GM18519 (cell line): ENCODE measurements at regions not wholly inside any gene's neighbourhood (a gene's known extent, or its start where the extent isn't known, plus 50 kb on each side); places are given as distances from the start of the nearest gene placed in this dataset.
"Not testable (repeated sequence)": the region's sequence is repeated elsewhere in the genome, so short reads cannot be mapped to it uniquely, and the experiment has no call there.

Experiments used
- ATAC-seq: cut with Tn5 transposase; IDR thresholded peaks from one replicate; pipeline ENCODE4 v1.9.1; 2021; ENCODE audit warnings: mild to moderate bottlenecking, moderate library complexity; ENCODE audit not compliant: unreplicated experiment, low FRiP score

DNA sequence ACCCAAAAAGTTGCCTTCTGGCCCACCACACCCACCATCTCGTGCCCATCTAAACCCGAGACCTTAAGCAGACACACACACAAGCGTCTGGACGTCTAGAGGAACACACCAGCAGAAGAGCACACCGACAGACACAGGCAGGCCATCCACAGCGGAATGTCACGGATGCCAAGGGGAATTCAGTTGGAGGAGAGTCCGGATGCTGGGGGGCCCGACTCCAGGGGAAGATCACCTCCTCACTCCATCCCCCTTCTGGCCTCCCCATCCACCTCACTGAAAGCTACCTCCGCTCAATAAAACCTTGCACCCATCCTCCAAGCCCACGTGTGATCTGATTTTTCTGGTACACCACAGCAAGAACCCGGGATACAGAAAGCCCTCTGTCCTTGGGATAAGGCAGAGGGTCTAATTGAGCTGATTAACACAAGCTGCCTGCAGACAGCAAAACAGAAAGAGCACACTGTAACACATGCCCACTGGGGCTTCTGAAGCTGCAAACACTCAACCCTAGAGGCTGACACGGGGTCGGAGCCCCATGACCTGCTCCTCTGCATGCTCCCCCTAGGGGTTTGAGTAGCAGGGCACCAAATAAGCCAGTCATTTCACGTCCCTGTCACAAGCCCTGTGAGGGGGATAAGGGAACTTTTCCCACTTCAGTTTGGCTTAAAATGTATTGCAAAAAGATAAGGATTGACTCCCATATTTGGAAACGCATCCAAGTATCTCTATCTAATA, 339.6 kb upstream of the PCDH10 start:
- ATAC-seq, result no peak

DNA sequence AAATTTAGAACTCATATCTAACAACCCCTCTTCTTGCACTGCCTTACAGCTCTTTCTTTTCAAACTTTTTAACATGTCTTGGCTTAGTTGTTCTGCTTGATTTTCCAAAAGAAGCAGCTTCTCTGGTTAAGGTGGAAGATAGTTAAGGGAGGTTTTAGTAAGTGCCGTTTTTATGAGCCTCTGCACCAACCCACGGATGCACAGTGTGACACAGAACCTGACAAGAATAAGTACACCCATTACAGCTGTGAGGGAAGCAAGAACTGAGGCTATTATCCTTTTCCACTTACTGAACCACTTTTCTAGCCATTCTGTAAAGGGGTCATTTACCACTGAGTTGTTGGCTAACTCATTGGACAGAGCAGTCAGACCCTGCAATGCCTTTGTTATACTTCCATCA, 336.0 kb upstream of the PCDH10 start:
- not testable (repeated sequence) for ATAC-seq

DNA sequence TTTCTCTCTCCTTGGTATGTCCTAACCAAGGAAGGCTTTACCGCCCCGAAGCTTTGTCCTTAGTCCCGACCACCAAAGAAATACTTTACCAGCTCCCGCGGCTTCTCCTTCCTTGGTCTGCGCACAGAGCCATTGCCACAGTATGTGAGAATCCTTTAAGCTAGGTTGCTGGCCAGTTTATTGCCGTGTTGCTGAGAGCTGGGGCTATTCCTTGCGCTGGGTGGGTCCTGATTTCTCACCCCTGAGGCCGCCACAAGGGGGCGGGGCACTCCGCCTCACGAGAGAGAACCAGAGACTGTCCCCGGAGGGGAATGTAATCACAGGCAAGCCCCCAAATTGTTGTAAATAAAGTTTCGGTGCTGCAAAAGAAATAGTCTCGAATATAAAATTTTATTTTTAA, 331.0 kb upstream of the PCDH10 start:
- no peak for ATAC-seq

DNA sequence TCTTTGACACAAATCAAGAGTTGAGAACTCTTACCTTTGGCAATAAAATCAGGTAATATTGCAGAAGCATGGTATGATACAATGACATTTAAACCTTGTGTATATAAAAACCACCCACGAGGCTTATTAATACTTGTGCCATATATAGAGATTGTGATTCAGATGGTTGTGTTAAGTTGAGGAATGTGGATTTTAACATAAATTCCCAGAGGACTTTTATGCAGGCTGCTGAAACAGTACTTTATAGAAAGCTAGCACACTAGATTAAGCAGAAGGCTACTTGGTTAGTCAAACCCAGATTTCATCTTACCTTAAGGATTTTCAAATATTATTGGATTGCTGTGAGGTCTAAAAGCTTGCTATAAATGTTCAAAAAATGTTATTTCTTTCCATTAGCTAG, 325.7 kb upstream of the PCDH10 start:
- no peak for ATAC-seq

DNA sequence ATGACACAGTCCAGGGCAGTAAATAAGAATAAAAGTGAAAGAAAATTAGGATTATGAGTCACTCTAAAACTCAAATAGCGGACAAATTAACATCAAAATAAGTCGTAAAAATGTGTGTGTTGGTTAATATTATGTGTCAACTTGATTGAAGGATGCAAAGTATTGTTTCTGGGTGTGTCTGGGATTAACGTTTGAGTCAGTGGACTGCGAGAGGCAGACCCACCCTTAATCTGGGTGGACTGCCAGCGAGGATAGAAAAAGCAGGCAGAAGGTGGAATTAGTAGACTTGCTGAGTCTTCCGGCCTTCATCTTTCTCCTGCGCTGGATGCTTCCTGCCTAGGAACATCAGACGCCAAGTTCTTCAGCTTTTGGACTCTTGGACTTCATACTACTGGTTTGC, 324.3 kb upstream of the PCDH10 start:
- no peak for ATAC-seq

DNA sequence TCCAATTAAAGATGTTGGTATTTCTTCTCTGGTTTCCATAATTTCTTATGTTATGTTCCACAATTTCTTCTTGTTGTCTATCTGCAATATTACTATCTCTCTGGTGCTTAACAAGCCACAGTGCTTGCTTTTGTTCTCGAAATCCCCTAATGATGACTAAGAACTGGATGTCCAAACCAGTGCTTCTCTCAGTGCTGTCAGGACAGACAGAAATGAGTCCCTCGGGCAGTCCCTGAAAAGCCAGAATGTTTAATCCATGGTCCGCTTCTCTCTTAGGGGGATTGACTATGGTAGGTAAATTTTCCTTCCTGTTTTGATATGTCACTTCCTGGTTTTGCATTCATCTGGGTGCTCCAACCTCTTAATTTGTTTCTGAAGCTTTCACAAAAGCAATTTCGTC, 321.6 kb upstream of the PCDH10 start:
- no peak for ATAC-seq

DNA sequence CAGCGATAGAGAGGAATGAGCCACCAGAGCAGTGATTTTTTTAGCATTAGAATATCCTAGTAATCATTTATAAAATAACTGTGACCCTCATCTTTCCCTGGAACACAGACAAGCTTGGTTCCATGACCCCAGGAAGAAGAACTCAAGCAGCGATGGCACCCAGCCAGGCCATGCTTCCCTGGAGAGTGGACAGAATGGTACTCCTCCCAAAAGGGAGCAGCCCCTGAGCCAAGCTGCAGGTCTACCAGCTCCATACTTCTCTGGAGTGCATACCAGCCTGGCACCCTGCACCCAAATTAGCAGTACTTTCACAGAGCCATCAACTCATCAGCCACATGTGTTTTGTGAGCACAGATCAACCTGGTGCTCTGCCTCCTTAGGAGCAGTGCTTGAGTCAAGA, 310.9 kb upstream of the PCDH10 start:
- no peak for ATAC-seq

DNA sequence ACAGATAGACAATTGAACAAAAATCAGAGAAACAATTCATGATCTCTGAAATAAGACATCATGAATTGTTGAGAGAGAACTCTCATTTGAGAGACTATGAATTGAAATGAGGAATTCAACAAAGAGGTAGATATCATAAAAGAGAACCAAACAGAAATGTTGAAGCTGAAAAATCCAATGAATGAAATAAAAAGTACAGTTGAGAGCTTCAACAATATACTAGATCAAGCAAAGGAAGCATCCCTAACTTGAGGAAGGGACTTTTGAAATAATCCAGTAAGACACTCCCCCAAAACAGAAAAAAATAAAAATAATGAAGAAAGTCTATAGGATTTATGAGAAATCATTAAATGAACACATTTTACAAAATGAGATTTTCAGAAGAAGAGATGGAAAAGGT, 310.0 kb upstream of the PCDH10 start:
- no peak for ATAC-seq

DNA sequence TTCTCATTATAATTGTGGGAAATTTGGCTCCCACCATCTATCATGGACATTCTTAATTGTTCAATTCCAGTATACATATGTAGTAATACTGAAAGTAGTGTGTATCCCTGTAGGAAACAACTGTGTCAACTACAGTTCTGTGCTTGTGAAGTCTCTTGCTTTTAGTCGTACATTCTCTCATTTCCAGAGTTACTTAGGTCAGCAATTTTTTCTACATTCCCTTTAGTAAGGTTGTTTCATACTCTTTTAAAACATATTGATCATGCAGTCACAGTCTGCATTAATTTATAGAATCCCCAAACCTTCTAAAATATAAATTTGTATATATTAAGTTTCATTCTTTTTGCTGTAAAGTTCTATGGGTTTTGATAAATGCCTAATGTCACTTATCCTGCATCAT, 289.2 kb upstream of the PCDH10 start:
- ATAC-seq, result no peak

DNA sequence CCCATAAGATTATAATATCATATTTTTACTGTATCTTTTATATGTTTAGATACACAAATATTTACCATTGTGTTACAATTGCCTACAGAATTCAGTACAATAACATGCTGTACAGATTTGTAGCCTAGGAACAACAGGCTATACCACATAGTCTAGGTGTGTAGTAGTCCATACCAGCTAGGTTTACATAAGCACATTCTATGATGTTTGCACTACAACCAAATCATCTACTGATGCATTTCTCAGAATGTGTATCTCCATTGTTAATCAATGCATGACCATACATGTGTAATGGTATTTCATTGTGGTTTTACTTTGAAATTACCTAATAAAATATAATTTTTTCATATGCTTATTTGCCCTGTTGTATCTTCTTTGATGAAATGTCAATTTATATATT, 288.1 kb upstream of the PCDH10 start:
- no peak for ATAC-seq

DNA sequence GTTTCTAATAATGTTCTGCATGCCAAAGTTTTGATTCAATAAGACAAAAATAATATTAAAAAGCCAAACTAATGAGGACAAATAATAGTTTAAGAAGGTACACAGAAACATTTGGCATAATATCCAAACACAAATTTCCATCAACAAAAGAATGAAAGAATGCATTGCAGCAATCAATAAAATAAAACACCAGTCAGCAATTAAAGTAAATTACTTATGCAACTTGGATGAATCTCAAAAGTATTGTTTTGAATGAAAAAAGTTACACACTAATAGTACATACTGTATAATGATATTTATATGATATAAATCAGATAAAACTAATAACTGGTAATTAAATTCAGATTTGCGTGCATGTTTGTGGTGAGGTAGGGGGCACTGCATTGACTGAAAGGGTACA, 285.5 kb upstream of the PCDH10 start:
- ATAC-seq, result no peak

DNA sequence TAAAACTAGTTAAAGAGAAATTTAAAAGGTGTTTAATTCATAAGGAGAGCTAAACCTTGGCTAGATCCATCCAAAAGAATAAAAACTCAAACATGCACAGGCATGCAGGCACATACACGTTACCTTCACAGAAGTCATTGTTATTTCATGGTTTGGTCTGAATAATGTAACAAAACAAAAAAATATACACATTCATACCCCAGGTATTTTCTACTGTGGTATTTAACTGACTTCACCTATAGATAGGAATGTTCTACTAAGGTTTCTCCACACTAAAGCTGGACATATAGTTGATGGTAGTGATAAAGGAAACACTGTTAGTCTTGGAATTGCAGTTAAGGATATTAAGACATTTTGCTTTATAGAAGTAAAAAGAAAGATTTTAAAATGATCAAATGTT, 283.6 kb upstream of the PCDH10 start:
- no peak for ATAC-seq

DNA sequence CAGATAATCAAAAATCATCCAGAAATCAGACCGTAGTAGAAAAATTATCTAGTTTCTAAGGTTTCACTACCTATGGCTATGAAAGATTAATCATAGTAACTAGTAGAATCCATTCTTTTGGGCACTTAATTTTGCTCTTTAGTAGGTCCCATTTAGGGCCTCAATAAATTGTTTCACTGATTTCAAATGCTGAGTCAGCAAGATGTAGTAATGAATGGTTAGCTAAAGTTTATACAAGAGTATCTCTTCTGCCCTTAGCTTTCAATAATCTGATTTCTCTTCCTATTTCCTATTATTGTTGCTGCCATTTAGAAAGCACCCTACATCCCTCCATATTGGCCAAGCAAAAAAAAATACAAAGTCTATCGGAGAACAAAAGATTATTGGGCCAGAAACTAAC, 283.2 kb upstream of the PCDH10 start:
- no peak for ATAC-seq

DNA sequence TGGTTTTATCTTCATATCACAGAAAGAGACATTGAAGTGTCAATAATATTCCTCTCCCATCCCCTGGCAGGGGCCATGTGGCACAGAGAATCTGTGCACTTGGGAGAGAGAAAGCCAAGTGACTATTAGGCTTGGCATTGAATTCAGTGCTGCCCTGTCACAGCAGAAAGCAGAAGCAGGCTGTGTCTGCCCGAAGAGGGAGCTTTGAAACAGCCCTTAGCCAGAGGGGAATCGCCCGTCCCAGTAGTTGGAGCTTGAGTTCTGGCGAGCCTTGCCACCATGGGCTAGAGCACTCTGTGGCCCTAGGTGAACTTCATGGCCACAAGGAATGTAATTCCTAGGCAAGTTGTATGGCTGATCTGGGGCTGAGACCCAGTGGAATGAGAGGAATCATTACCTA, 282.5 kb upstream of the PCDH10 start:
- ATAC-seq, result no peak

DNA sequence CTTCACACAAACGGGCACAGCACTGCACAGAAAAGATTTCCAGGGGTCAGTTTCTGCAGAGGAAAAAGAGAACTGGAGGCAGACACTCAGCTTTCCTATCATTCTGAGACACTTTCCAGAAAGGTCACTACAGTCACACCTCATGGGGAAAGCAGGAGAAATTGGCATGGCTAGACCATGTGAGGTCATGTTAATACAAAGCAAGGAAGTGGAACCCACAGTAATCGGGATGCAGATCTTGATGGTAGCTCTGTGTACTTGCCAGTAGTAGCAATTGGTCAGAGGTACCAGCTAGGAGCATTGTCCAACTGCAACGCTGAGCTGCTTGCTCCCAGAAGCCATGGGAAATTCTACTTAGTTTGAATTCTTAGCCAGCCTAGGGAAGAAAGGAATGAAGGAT, 255.3 kb upstream of the PCDH10 start:
- ATAC-seq, result no peak

DNA sequence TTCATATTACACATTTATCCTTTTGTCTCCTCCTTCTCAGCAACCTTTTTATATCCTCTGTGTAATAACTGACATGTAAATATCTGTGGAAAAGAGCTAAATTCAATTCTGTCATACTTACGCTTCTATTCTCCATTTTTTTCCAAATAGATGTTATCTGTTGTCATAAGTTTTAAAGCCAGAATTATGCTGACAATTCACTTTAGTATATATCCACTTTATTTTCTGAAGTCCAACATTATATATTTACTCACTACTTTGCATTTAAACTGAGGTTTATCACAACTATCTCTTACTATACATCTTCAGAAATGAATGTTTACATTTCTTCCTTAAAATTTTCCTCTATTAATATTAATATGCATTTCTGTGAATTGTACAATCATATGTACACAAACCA, 247.9 kb upstream of the PCDH10 start:
- no peak for ATAC-seq

DNA sequence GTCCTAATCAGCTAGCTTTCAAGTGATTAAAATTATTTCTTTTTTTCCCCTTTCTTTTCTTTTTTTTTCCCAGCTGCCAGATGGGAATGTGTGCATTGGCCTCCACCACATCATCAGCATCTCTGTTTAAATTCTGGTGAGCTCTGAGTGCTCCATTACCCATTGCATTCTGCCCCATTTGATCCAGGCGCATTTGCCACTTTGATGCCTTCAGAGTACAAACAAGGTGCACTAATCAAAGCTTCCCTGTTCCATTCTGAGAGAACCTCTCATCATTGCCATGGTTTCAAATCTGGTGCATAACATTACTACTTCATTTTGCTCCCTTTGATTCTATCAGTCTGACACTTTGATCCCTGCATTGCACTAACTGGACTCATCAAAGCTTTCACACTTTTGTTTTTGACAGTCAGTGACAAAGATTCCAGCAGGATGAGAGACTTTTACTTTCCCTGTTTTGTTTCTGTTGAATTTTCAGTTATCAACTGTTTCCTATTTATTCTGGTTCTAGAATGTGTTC, 238.8 kb upstream of the PCDH10 start:
- ATAC-seq, result no peak

DNA sequence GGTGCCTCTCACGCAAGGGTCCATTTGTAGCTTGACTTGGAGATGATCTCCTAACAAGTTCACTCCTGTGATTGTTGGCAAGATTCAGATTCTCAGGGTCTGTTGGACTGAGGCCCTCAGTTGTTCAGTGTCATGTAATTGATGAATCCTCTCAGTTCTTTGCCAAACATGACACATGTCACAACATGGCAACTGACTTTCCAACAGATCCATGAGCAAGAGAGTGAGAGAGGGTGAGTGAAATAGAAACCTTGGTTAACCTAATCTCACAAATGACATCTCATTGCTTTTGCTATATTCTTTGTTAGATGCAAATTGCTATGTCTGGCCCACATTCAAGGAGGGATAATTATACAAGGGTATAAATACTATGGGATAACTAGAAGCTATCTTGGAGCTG, 231.0 kb upstream of the PCDH10 start:
- ATAC-seq, result no peak

DNA sequence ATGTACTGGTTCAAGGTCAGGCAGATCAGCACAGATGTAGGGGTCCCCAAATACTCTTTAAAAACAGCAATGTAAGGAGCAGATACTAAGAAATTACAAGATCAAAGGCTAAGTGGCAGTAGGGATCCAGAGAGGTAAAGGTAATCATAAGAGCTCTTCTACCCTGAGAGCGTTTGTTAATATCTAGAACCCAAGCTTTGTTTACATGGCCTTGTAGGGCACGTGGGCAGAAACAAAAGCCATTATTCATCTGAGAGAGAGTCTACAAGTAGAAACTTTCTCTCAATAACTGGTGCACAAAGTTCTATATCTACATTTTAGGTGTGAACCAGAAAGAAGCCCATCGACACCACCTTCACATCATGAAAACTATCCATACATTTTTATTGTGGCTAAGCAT, 225.6 kb upstream of the PCDH10 start:
- no peak for ATAC-seq

DNA sequence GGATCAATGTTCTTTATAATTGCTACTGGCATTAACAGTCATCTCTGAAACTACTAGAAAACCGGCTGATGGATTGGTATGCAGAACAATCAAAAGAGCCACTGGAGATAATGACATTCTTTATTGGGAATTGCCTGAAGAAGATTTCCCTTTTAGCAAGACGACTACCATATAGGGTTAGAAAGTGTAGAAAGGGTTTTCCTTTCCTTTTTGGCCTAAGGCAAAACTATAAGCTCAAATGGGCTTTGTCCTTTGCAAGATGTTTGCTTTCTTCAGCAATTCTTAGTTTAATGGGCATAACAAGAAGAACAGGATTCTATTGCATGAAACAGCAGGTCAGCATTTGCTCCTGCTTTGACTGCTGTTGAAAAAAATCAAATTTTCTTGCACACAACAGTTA, 214.2 kb upstream of the PCDH10 start:
- no peak for ATAC-seq

DNA sequence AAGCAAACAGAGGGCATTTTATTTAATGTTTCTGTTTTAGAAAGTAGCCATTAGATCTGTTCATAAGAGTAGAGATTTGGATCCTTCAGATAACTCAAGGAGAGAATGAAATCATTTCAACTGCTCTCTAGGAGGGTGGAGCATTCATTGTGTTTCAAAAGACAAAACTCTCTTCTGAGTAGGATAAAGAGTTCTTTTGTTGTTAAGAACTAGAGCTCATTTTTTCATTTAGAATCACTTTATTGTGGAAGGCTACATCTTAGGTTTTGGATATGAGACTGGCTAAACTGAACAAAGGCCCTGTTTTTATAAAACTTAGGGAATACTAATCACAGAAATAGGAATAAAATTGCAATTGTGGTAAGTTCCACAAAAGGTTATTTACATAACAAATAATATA, 193.9 kb upstream of the PCDH10 start:
- no peak for ATAC-seq

DNA sequence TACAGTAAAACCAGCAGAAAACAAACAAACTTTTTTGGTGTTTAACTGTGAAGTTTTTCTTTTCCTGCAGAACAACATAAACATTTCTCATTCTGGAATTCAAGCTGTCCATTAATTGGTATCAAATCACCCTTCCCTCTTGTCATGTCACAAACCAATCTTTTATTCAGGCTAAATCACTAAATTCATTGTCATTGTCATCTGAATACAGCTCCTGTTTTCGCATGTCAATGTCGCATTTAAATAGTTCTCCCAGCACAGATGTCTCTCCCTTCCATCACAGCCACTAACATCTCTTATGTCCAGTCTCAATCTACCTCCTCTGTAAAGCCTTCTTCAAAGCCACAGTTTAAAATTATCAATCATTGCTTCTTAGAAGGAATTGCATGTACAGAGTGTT, 192.1 kb upstream of the PCDH10 start:
- ATAC-seq, result no peak
